ENCODE measurements at regions not wholly inside any gene's neighbourhood (a gene's known extent, or its start where the extent isn't known, plus 50 kb on each side); places are given as distances from the start of the nearest gene placed in this dataset.

- CTCF ChIA-PET = no interaction called here
- TF ChIP-seq ZBTB33 (IDR thresholded peaks at IDR 0.05; ENCODE audit: borderline replicate concordance, low read depth) = no peak
- TF ChIP-seq GABPA (IDR thresholded peaks at IDR 0.05; ENCODE audit: low read depth) = no peak
- no peak for TF ChIP-seq TEAD4 (IDR thresholded peaks at IDR 0.05; ENCODE audit: borderline replicate concordance, insufficient read depth)
- TF ChIP-seq YY1 (IDR thresholded peaks at IDR 0.05; ENCODE audit: low read depth) = no peak
- H3K27ac ChIP-seq (ENCODE audit: low read depth in 2 of 2, low read length in 1 of 2) = no peak overlapping the region
- H2AFZ ChIP-seq (ENCODE audit: low read depth) = no peak overlapping the region
- H3K9ac ChIP-seq = no peak overlapping the region
- 72% methylated on average over 2 of the region's 2 CpGs for WGBS (ENCODE audit: low lambda C conversion rate)
- H3K9me2 ChIP-seq = no peaks in the 10 kb centered on the region
- no peak for DNase-seq
- H4K20me1 ChIP-seq (ENCODE audit: insufficient read depth) = no peaks in the 10 kb centered on the region
- H3K79me2 ChIP-seq (ENCODE audit: insufficient read depth) = no peaks in the 10 kb centered on the region
- no peaks in the 10 kb centered on the region for H3K36me3 ChIP-seq (replicated peaks in 1 of 2; ENCODE audit: control insufficient read depth in 1 of 2, insufficient read depth in 2 of 2, low read length in 1 of 2)
- no peak overlapping the region for H3K4me2 ChIP-seq
- H3F3A ChIP-seq (replicated peaks; ENCODE audit: insufficient read depth) = no peaks in the 10 kb centered on the region
- POLR2A ChIA-PET = no interaction called here
- no peaks in the 10 kb centered on the region for H3K4me1 ChIP-seq (ENCODE audit: control insufficient read depth in 1 of 2, insufficient read depth in 2 of 2, low read depth in 1 of 2, low read length in 1 of 2)
- H3K27me3 ChIP-seq (ENCODE audit: insufficient read depth) = no peaks in the 10 kb centered on the region
- H3K4me3 ChIP-seq (ENCODE audit: low read depth in 2 of 2, low read length in 1 of 2) = no peak overlapping the region
- H3K9me3 ChIP-seq = no peaks in the 10 kb centered on the region
Observed at GRCh38 chr11:95289378-95290101, 58.5 kb upstream of the SESN3 start.

- H2AFZ ChIP-seq (ENCODE audit: low read depth) = no peak overlapping the region
- no peak for DNase-seq
- H3K9me3 ChIP-seq = no peaks in the 10 kb centered on the region
- no peaks in the 10 kb centered on the region for H3K9me2 ChIP-seq
- H3K79me2 ChIP-seq (ENCODE audit: insufficient read depth) = no peaks in the 10 kb centered on the region
- H3K4me3 ChIP-seq (ENCODE audit: low read depth in 2 of 2, low read length in 1 of 2) = no peak overlapping the region
- H3K4me2 ChIP-seq = no peak overlapping the region
- H3K27ac ChIP-seq (ENCODE audit: low read depth in 2 of 2, low read length in 1 of 2) = no peak overlapping the region
- ChIA-PET POLR2A (interaction anchor here (0.6 kb wide), 1 partner anchor 9 kb away, joined by 3 read pairs; no protein-coding TSS in a partner anchor), CTCF (no interaction called here)
- no peaks in the 10 kb centered on the region for H3F3A ChIP-seq (replicated peaks; ENCODE audit: insufficient read depth)
- peaks cover 0 to 5% of the 10 kb centered on the region in 2 experiments; a peak in 1 of 4 replicates for H3K4me1 ChIP-seq (ENCODE audit: control insufficient read depth in 1 of 2, insufficient read depth in 2 of 2, low read depth in 1 of 2, low read length in 1 of 2)
- H3K36me3 ChIP-seq (replicated peaks in 1 of 2; ENCODE audit: control insufficient read depth in 1 of 2, insufficient read depth in 2 of 2, low read length in 1 of 2) = no peaks in the 10 kb centered on the region
- H3K27me3 ChIP-seq (ENCODE audit: insufficient read depth) = no peaks in the 10 kb centered on the region
- WGBS (ENCODE audit: low lambda C conversion rate) = 38% methylated on average over 4 of the region's 4 CpGs
- no peaks in the 10 kb centered on the region for H4K20me1 ChIP-seq (ENCODE audit: insufficient read depth)
- no peak overlapping the region for H3K9ac ChIP-seq
- TF ChIP-seq MEF2A (IDR thresholded peaks at IDR 0.05; ENCODE audit: borderline replicate concordance, low read depth) = no peak
- no peak for TF ChIP-seq IRF3 (IDR thresholded peaks at IDR 0.05; ENCODE audit: low read depth, low read length)
- TF ChIP-seq NFIC (IDR thresholded peaks at IDR 0.05; ENCODE audit: borderline replicate concordance) = no peak
- TF ChIP-seq USF2 (IDR thresholded peaks at IDR 0.05; ENCODE audit: borderline replicate concordance, low read depth, low read length) = no peak
- no peak for TF ChIP-seq CHD2 (IDR thresholded peaks at IDR 0.05; ENCODE audit: low read length, partially characterized antibody)
- TF ChIP-seq POLR2AphosphoS5 (IDR thresholded peaks at IDR 0.05; ENCODE audit: low read depth, low read length) = no peak
- TF ChIP-seq ZBTB33 (IDR thresholded peaks at IDR 0.05; ENCODE audit: borderline replicate concordance, low read depth) = no peak
- no peak for TF ChIP-seq TEAD4 (IDR thresholded peaks at IDR 0.05; ENCODE audit: borderline replicate concordance, insufficient read depth)
- TF ChIP-seq REST (IDR thresholded peaks at IDR 0.05; ENCODE audit: low read depth, low read length) = no peak
Observed at GRCh38 chr11:95284057-95285052, 53.4 kb upstream of the SESN3 start.
